Loucy (cell line): ENCODE measurements at regions not wholly inside any gene's neighbourhood (a gene's known extent, or its start where the extent isn't known, plus 50 kb on each side); places are given as distances from the start of the nearest gene placed in this dataset.
"Not testable (repeated sequence)": the region's sequence is repeated elsewhere in the genome, so short reads cannot be mapped to it uniquely, and the experiment has no call there.

ENCODE experiments used
- H2AFZ ChIP-seq: fragments of 200-600 bp; sonication (generic); 2 replicates; pipeline ENCODE4 v1.6.0; 2016; ENCODE audit warnings: antibody characterized with exemption, mild to moderate bottlenecking, low read length, moderate library complexity
- H3F3A ChIP-seq: fragments of 200-600 bp; 2 replicates; pipeline ENCODE4 v1.6.0; 2016; ENCODE audit warnings: antibody characterized with exemption, low read depth, mild to moderate bottlenecking
- H3K27me3 ChIP-seq: fragments of 200-600 bp; sonication (generic); 2 replicates; pipeline ENCODE4 v1.6.1; 2014; ENCODE audit warnings: low read length, mild to moderate bottlenecking; ENCODE audit not compliant: insufficient read depth, poor library complexity, severe bottlenecking
- H3K36me3 ChIP-seq: fragments of 200-600 bp; sonication (generic); 2 replicates; pipeline ENCODE4 v1.6.1; 2016; ENCODE audit warnings: low read length; ENCODE audit not compliant: insufficient read depth
- H3K4me1 ChIP-seq: fragments of 200-600 bp; sonication (generic); 2 replicates; pipeline ENCODE4 v1.5.1; 2014; ENCODE audit warnings: low read length, mild to moderate bottlenecking; ENCODE audit not compliant: insufficient read depth, poor library complexity, severe bottlenecking
- H3K4me2 ChIP-seq: fragments of 200-600 bp; sonication (generic); 2 replicates; pipeline ENCODE4 v1.6.0; 2014; ENCODE audit warnings: antibody characterized with exemption, low read length, low read depth, mild to moderate bottlenecking; ENCODE audit not compliant: poor library complexity, severe bottlenecking
- H3K4me3 ChIP-seq: fragments of 200-600 bp; sonication (generic); 2 replicates; pipeline ENCODE4 v1.5.1; 2014; ENCODE audit warnings: low read length, mild to moderate bottlenecking, mixed read lengths; ENCODE audit not compliant: poor library complexity, severe bottlenecking
- H3K79me2 ChIP-seq: fragments of 200-600 bp; sonication (generic); 2 replicates; pipeline ENCODE4 v1.6.1; 2014; ENCODE audit warnings: low read length; ENCODE audit not compliant: insufficient read depth
- H3K9ac ChIP-seq: fragments of 200-600 bp; sonication (generic); 2 replicates; pipeline ENCODE4 v1.6.0; 2014; ENCODE audit warnings: mild to moderate bottlenecking, low read depth, low read length, moderate library complexity; ENCODE audit not compliant: poor library complexity, severe bottlenecking
- H3K9me2 ChIP-seq: fragments of 200-600 bp; sonication (generic); replicated peaks from 2 replicates; pipeline ENCODE4 v1.6.1; 2016; ENCODE audit warnings: low read depth, low read length, mixed read lengths
- H3K9me3 ChIP-seq: fragments of 200-600 bp; sonication (generic); 2 replicates; pipeline ENCODE4 v1.6.1; 2014; ENCODE audit warnings: mild to moderate bottlenecking, antibody characterized with exemption, low read length, low read depth; ENCODE audit not compliant: insufficient read depth
- H4K20me1 ChIP-seq: fragments of 200-600 bp; sonication (generic); 2 replicates; pipeline ENCODE4 v1.6.0; 2014; ENCODE audit warnings: antibody characterized with exemption, low read length, mild to moderate bottlenecking; ENCODE audit not compliant: insufficient read depth, poor library complexity, severe bottlenecking
- CTCF ChIP-seq: fragments of 200-600 bp; sonication (generic); conservative IDR thresholded peaks from 2 replicates; pipeline ENCODE4 v1.5.1; 2014; ENCODE audit warnings: mild to moderate bottlenecking, antibody characterized with exemption, low read length
- EZH2phosphoT487 ChIP-seq: fragments of 200-600 bp; IDR thresholded peaks from 2 replicates; pipeline ENCODE4 v1.6.1; 2018; ENCODE audit warnings: antibody characterized with exemption, mild to moderate bottlenecking, moderate library complexity, borderline replicate concordance

GRCh38 chr13:68713394-68713793 is 1394.2 kb upstream of the ATXN8OS start:
- H3K9ac ChIP-seq, result no peak overlapping the region
- no peaks in the 10 kb centered on the region for H3K27me3 ChIP-seq
- no peak overlapping the region for H2AFZ ChIP-seq
- H3F3A ChIP-seq, result no peaks in the 10 kb centered on the region
- H3K4me3 ChIP-seq, result no peak overlapping the region
- no peak for TF ChIP-seq CTCF
- no peak for TF ChIP-seq EZH2phosphoT487
- H4K20me1 ChIP-seq, result no peaks in the 10 kb centered on the region
- no peaks in the 10 kb centered on the region for H3K79me2 ChIP-seq
- no peak overlapping the region for H3K4me2 ChIP-seq
- no peaks in the 10 kb centered on the region for H3K4me1 ChIP-seq
- no peaks in the 10 kb centered on the region for H3K36me3 ChIP-seq
- H3K9me2 ChIP-seq, result no peaks in the 10 kb centered on the region
- no peaks in the 10 kb centered on the region for H3K9me3 ChIP-seq

- Histone ChIP-seq H3K4me2 (no peak overlapping the region), H3F3A (no peaks in the 10 kb centered on the region), H3K9ac (no peak overlapping the region), H3K4me3 (no peak overlapping the region), H3K36me3 (no peaks in the 10 kb centered on the region), H3K79me2 (no peaks in the 10 kb centered on the region), H3K9me2 (no peaks in the 10 kb centered on the region), H3K9me3 (no peaks in the 10 kb centered on the region), H4K20me1 (no peaks in the 10 kb centered on the region), H3K27me3 (no peaks in the 10 kb centered on the region), H3K4me1 (no peaks in the 10 kb centered on the region), H2AFZ (no peak overlapping the region)
- TF ChIP-seq CTCF (no peak), EZH2phosphoT487 (no peak)
Measured at GRCh38 chr13:68708336-68708908, 1399.2 kb upstream of the ATXN8OS start.

DNA sequence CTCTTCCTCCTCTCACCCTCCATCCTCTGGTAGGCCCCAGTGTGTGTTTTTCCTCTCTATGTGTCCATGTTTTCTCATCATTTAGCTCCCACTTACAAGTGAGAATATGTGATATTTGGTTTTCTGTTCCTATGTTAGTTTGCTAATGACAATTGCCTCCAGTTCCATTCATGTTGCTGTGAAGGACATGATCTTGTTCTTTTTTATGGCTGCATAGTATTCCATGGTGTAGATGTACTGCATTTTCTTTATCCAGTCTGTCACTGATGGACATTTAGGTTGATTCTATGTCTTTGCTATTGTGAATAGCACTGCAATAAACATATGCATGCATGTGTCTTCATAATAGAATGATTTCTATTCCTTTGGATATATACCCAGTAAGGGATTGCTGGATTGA is 1401.6 kb upstream of the ATXN8OS start:
- not testable (repeated sequence) for H3K79me2 ChIP-seq, H3K9me2 ChIP-seq, H3K4me1 ChIP-seq, H3K4me3 ChIP-seq, H3K9me3 ChIP-seq, H3K4me2 ChIP-seq, H3K36me3 ChIP-seq, H3K9ac ChIP-seq, H3F3A ChIP-seq, H3K27me3 ChIP-seq, H2AFZ ChIP-seq, H4K20me1 ChIP-seq

GRCh38 chr13:68697551-68697950 is 1410.1 kb upstream of the ATXN8OS start:
- no peaks in the 10 kb centered on the region for H3K9me2 ChIP-seq
- H3F3A ChIP-seq, result no peaks in the 10 kb centered on the region
- H3K79me2 ChIP-seq, result no peaks in the 10 kb centered on the region
- H3K9me3 ChIP-seq, result no peaks in the 10 kb centered on the region
- no peaks in the 10 kb centered on the region for H3K27me3 ChIP-seq
- H4K20me1 ChIP-seq, result no peaks in the 10 kb centered on the region
- no peak overlapping the region for H3K4me2 ChIP-seq
- no peaks in the 10 kb centered on the region for H3K4me1 ChIP-seq
- no peaks in the 10 kb centered on the region for H3K36me3 ChIP-seq
- no peak overlapping the region for H2AFZ ChIP-seq
- TF ChIP-seq EZH2phosphoT487 (no peak), CTCF (no peak)
- no peak overlapping the region for H3K9ac ChIP-seq
- H3K4me3 ChIP-seq, result no peak overlapping the region
